GM18873 (cell line): ENCODE measurements at regions not wholly inside any gene's neighbourhood (a gene's known extent, or its start where the extent isn't known, plus 50 kb on each side); places are given as distances from the start of the nearest gene placed in this dataset.

Experiments
- ATAC-seq: cut with Tn5 transposase; IDR thresholded peaks from one replicate; pipeline ENCODE4 v1.9.1; 2021; ENCODE audit warnings: mild to moderate bottlenecking, moderate library complexity, moderate number of reproducible peaks; ENCODE audit not compliant: unreplicated experiment, low FRiP score

GRCh38 chr17:71919896-71920295 is 200.9 kb upstream of the SOX9 start:
- ATAC-seq, result no peak

DNA sequence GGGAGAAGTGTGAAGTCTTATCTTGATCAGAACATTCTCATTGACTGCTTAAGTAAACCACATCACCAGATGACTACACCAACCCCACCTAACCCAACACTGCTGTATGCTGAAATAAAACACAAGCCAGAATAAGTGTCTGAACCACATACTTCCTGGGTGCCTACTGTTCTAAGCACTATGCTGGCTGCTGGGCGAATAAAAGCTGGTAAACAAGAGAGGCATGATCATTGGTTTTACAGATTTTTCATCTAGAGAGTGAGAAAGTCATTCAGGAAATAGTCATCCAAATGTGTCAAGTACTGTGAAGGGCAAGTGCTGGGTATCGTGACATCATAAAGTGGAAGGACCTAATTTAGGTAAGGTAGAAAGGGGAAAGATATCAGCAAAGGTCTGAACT is 199.0 kb upstream of the SOX9 start:
- no peak for ATAC-seq

DNA sequence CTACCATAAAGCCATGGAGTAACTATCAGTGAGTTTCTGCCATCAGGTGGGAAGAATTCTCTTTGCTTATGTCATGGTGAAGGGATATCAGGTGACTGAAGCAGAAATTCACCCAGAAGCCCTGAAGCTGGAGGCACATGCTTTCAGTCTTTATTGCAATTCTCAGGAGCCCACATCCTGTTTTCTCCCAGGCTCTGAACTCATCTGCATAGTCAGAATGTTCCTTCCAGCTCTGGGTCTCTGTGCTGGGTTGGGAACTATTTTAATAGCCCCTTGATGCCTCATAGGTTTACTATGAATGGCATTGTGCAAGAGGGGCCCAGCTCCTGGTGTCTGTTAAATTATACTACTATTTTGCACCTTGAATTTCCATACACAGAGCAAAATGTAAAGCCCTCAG is 198.4 kb upstream of the SOX9 start:
- no peak for ATAC-seq

GRCh38 chr17:71926746-71927398 is 193.9 kb upstream of the SOX9 start:
- no peak for ATAC-seq

- ATAC-seq, result no peak
These were observed 187.5 kb upstream of the SOX9 start for GRCh38 chr17:71933306-71933705.

DNA sequence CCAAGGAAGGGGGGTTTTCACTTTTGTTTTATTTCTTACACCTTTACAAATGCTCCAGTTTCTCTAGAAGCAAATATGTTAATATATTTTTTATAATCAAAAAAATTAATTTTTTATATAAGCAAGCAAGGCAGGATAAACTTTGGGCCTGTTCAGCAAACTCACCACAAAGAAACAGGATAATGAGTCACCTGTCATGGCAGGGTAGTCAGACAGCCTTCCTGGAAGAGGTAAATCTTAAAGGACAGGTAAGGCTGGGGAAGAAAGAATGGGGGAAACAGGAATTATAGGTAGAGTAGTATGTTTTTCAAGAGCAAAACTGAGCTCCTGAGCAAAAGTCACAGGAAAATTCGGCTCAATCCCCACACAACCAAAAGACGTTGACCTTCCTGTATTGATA is 186.3 kb upstream of the SOX9 start:
- no peak for ATAC-seq

GRCh38 chr17:71935341-71935740 is 185.5 kb upstream of the SOX9 start:
- no peak for ATAC-seq

DNA sequence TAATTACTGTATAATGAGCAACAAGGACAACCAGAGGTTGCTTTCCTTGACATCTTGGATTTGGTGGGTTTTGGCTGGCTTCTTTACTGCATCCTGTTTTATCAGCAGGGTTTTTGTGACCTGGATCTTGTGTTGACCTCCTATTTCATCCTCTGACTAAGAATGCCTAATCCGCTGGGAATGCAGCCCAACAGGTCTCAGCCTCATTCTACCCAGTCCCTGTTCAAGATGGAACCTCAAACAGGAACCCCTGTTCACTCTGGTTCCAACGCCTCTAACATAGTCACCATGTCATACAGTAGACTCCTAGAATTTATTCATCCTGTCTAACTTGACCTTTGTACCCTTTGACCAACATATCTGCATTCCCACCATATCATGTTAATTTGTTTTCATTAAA is 183.8 kb upstream of the SOX9 start:
- no peak for ATAC-seq

GRCh38 chr17:71937914-71938313 is 182.9 kb upstream of the SOX9 start:
- ATAC-seq, result no peak

DNA sequence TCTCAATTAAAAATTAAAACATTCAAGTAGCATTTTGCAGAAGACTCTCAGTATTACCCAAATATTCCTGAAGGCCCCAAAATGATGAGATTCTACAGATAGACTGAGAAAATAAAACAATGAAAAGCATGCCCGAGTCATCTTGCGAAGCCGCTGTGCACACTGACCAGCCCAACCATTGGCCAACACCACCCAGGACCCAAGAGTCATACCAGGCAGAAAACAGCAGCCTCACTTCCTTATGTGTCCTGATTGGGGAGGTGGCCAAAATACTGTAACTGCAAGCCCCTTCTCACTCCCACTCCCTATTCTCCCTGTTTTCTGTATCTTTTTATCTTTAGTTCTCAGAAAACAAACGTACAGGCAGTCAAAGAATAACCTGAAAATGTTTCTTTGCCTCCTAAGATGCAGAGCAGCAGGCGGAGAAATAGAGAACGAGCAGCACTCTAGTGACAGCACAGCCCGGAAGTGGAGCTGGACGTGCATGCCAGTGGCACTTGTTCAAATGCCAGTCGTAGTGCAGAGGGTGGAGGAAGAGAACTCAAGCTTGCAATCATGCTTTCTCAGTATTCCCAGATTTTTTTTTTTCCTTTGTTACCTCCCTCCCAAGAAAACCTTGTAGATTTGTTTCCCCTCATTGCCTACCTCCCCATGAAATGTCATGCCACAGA is 182.3 kb upstream of the SOX9 start:
- ATAC-seq, result no peak

DNA sequence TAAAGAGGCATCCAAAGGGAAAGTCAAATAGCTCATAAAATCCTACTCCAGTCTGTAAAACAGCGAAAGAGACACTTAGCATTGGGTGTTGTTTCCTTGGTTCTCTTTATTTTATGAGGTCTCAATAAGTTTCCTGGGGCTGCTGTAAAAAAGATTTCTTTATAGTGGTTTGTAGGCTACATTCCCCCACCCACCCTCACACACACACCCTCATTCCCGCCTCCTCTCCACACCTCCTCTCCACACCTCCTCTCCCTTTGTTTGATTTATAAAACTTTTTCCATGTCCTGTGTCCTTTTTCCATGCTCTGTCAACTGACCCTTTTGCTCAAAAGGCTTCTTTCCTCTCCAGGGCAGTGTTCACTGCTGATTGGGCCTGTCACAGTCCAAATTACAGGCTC is 178.9 kb upstream of the SOX9 start:
- no peak for ATAC-seq

DNA sequence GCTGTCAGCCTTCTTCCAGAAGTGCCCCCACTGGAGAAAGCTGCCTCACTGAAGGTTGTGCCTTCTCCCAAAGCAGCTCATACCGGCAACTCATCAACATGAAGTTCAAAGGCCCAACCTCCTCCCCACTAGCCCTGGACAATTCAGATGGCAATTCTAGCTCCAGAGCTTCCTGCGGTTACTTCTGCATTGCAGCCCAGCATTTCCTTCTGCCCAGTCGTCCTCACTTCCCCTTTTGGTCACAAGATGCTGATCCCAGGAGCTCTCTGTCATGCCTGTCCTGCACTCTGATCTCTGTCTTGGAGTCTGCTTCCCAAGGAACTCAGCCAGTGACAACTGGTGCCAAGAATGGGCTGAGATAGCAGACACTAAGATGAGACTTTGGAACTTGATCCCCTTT is 178.2 kb upstream of the SOX9 start:
- no peak for ATAC-seq

DNA sequence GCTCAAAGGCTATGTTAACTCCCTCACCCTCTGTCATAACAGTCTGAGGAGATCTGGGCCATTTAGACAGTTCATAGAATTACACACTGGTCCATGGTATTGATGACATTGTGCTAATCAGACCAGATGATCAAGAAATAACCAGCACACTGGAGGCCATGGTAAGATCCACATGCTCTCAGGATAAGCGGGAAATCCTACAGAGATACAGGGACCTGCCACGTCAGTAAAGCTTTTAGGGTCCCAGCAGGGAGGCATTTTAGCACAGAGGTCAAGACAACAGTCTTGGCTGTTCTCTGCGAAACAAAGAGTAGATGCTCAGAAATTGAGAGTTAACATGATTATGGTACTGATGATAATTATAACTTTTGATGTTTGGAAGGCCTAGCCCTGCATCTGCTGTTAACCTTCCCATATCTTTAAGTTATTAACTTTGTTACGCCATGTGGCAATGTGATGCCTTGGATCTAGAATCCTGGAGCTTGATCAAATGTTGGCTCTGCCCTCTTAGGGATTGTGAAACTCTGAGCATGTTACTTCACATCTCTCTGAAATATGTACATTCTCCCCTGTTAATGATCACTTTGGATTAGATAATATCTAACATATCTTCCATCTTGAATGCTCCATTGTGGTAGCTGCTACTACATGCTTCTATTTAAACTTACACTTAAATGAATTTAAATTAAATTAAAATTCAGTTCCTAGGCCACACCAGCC is 172.0 kb upstream of the SOX9 start:
- no peak for ATAC-seq

DNA sequence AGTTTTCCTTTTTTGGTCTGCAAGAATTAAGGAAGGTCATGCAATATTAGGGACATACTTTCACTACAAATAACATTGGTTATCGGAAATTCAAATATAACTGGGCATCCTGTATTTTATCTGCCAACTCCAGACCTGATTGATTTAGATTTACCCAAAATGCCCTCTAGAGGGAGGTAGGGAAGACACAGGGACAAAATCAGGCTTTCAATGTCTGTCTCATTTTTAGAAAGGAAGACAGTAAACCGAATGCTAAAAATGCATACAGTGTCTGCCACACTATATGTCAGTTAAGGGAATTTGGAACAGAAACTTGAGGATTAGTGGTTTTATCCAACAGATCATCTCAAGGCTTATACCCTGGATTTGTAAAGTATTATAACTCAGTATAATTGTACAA is 161.7 kb upstream of the SOX9 start:
- no peak for ATAC-seq

GRCh38 chr17:71963351-71963750 is 157.5 kb upstream of the SOX9 start:
- ATAC-seq, result no peak

DNA sequence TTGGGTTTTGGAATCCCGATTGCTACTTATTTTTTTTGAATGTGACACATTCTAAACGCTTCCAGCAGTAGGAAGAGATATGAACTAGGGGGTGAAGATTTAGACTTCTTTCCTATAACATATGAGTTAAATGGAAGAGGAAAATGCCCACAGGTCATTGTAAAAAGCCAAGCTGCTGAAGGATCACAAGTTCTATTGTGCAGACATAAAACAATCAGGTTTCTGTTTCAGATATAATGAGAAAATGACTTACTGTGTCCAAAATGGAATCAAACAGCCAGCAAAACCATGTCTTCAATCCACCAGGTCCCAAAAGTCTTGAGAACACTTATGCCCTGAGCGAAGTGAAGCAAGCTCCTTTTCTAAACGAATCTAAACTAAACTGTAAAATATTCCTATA is 157.0 kb upstream of the SOX9 start:
- ATAC-seq, result no peak

DNA sequence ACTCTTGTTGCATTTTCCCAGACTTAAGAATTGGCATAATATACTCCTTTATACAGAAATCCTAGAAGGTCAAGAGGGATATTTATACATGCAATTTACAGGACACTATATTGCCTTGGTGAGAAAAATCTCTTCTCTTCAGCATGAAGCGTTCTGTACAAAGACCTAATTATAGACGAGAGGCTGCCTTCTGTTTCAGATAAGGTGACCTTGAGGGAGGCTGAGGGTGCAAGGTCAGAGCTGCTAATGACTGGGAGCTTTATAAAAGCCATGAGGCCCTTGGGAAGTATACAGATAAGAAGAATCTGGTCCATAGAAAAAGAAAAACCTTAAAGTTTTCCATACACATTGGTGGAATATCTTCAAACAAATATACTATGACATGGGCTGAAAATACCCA is 156.3 kb upstream of the SOX9 start:
- ATAC-seq, result no peak

DNA sequence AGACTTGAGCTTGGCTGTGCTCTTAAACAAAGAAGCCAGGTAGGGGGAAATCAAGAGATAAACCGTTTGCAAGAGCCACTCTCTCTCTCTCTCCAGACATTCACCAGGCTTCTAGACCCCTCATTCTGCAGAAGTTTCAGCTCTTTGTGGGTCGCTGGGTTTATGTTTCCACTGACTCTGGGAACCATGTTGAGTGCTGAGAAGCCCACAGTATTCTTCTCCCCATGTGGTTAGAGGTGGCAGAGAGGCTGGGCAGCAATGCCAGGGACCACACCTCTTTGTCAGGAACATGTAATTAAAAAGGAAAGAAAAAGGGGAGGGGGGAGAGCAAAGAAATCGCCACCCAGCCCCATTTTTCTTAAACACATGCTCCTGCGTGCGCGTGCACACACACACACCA is 154.8 kb upstream of the SOX9 start:
- ATAC-seq, result no peak

GRCh38 chr17:71966459-71967313 is 154.1 kb upstream of the SOX9 start:
- ATAC-seq, result no peak

GRCh38 chr17:71969500-71969899 is 151.3 kb upstream of the SOX9 start:
- ATAC-seq, result no peak

GRCh38 chr17:71970312-71970711 is 150.5 kb upstream of the SOX9 start:
- ATAC-seq, result no peak
